NCI-H446 (cell line): ENCODE measurements at regions not wholly inside any gene's neighbourhood (a gene's known extent, or its start where the extent isn't known, plus 50 kb on each side); places are given as distances from the start of the nearest gene placed in this dataset.

Experiments used
- DNase-seq, 2 experiments: peaks; one replicate each; lab custom pipeline; 2025; lab: John Stamatoyannopoulos, UW

DNA sequence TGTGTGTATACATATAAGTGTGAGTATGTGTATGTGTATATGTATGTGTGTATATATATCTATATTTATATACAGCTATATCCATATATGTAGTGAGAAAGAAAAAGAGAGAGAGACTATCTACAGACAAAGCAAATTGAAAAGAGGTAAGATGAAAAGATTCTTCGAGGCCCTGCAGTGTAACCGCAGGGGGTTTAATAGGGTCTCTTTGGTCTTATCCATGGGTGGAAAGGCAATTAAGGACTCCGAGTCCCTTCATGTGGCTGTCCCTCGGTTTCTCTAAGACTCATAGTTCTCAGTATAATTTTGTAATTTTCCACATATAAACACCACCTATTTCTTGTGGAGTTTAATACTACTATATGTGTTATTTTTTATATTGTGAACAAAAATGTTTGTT is 50.6 kb upstream of the JAZF1 start:
- no peak for DNase-seq

DNA sequence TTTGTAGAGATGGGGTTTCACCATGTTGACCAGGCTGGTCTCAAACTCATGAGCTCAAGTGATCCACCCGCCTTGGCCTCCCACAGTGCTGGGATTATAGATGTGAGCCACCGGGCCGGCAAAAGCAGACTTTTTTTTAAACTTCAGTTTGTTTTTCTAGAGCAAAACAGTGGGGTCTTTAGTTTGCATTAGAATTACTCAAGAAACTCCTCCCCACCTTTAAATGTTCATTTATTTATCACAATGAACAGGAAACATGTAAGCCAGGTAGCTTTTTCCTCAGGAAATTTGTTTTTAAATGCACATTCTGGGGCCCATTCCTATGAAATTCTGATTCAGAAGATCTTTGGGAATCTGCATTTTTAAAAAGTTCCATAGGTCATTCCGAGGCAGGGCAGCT is 56.0 kb upstream of the JAZF1 start:
- no peak for DNase-seq

DNA sequence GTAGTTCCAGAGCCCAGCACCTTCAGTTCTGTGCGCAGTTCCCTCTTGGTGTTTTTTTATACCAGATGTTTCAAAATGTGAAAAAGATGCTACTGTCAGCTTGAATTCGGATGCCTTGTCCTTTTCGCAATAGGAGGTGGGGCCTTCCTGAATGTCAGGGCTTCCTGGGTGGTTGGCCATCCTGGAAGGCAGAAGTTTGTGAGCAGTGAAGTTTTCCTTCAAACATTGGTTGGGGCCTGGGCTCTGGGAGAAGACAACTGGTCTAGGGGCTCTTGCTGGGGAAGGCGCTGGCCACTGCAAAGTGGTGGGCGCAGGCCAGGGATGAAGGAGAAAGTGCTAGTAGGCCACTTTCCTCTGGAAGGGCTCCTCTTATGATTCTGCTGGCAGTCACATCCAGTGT is 56.8 kb upstream of the JAZF1 start:
- DNase-seq, result no peak

DNA sequence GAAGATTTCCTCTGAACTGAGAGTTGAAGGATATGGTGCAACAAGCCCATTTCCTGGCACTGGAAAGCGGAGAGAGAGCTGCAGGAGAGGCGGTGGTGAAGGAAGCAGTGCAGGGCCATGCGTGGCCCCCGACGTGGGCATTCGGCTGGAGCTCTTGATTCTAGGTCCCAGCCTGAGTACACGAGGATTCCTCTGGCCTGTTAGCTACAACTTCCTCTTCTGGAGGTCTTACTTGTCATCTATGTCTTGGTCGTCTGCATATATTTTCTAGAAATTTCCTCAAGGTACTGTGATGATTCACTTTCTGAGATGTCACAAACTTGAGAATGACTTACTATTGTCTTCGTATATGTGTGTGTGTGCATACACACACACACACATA is 59.2 kb upstream of the JAZF1 start:
- DNase-seq, result no peak

DNA sequence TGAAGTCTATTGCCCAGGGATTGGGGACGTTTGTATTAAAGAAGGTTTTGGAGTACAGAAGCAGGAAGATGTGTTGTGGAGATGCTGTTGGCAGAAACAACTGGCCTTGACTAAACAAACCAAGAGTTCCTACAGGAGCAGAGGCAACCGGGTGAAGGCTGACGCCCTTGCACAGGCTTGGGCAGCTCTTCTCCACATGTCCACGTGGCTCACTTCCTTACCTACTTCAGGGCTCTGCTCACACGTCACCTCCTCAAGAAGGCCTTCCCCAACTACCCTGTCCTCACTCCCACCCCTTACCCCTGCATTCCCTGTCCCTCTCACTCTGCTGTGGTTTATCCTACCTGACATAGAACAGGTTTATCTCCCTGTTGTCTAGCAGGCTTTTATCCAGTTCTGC is 59.9 kb upstream of the JAZF1 start:
- no peak for DNase-seq

DNA sequence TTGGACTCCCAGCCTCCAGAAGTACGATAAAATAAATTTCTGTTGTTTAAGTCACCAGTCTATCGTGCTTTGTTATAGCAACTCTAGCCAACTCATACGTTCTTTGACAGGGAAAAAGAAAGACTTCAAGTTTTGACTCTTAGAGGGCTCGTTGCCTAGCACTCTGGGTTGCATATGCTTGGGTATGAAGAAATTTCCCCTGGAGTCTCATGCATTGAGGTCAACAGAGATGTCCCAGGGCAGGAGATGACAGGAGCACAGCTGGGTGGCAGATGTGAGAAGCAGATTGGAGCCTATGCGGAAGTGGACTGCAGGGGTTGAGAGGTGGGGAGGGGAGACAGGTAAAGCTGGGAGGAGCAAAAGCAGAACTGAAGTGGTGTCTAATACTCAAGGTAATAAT is 63.3 kb upstream of the JAZF1 start:
- DNase-seq, result no peak

DNA sequence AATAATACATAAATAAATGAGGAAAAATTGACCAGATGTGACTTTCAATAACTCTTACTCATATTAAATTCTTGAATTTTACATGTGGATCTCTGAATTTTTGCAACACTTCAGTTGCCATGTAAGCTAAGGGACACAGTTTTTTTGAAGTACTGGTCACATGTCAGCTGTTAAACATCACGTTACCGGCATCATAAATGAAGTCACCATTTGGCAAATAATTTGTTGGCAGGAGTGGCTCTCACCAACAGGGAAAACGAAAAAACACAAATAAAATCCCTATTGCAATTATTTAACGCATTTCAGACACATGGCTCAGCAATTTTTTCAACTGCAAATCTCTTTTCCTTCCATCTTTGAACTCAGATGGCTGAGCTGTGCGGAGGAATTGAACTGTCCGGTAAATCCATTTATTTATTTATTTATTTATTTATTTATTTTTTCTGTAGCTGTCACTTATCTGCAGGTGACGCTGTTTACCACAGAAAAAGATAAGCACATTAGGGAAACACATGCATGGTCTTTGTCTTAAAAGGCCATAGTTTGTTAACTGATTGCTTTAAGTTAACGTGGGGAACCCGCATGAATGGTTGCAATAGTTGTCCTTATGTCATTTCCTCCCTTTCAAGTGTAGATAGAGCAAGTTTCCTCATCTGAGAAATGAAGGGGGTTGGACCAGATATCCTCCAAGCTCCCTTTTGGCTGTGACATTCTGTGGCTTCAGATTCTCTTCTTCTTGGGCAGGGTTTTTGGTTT is 64.7 kb upstream of the JAZF1 start:
- no peak for DNase-seq

DNA sequence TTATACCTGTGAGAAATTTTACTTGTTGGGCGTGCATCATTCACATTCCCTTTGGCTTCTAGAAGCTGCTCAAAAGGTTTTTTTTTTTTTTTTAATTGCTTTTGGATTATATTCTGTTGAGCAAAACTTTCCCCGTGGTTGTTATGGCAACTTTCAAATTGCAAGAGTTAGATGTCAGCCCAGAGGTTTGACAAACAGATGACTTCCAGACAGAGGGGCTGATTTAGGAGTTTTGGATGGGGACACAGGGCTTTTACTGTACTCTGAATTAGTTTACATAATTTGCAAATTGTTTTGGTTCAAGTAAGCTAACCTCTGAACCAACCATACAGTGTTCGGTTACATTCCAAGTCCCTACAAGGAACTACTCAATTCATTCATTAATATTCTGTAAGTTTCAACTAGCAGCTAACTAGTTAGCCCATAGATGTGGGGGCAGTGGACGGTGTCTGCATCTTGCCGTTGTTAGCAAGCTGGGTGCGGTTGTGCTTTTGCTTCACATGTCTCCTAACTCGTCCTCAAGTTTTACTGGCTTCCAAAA is 66.4 kb upstream of the JAZF1 start:
- DNase-seq, result no peak

DNA sequence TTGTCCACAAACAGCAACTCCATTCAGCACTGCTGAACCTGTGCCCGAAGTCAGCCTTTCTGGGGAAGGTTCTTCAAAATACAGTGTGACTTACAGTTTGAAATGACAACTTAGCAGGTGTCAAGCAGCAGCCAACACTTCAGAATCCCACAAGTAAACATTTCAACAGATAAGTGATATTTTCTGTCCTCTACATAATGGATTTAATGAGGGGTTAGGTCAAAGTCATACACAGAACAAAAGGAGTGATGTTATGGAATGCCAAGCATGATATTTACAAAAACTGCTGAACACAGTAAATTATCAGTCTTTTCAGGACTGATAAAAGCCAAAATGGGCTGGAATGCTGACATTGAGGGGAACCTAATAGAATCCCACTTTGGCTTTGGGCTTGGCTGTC is 77.6 kb upstream of the JAZF1 start:
- no peak for DNase-seq

DNA sequence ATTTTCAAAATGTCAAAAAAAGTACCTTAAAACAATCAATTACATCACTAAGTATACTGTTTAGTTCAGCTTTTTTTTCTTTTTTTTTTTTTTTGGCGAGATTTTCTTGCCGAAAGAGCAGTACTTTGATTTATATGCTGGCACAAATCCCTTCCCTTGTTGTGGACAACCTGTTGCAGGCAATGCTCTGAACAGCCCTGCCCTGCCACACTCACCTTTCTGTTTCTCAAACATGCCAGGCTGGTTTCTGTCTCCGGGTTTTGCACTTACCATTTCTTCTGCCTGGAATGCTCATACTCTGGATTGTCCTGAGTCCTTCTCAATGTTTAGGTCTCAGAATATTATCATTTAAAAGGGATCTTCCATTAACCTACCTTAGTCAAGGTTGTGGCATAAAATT is 80.4 kb upstream of the JAZF1 start:
- DNase-seq, result no peak

DNA sequence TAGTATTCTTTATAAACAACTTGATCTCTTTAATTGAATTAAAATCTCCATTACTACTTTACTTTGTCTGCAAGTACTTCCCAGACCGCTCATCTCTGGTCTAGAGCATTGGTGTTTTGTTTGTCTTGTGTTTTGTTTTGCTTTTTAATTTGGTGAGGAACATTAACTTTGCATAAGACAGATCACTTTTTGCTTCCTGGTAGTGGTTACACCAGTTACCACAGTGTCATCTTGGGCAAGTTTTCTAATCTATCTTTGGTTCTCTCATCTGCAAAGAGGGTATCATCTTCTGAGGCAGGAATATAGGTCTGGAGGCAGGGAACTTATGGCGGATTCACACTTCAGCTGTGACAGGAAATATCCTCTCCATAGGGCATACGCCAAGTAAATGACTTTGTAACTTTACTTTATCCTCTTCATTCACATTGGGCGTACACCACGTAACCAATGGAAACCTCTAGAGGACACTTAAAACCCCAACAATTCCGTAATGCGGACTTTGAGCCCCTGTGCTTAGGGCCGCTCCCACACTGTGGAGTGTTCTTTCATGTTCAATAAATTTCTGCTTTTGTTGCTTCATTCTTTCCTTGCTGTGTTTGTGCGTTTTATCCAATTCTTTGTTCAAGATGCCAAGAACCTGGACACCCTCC is 83.2 kb upstream of the JAZF1 start:
- no peak for DNase-seq

DNA sequence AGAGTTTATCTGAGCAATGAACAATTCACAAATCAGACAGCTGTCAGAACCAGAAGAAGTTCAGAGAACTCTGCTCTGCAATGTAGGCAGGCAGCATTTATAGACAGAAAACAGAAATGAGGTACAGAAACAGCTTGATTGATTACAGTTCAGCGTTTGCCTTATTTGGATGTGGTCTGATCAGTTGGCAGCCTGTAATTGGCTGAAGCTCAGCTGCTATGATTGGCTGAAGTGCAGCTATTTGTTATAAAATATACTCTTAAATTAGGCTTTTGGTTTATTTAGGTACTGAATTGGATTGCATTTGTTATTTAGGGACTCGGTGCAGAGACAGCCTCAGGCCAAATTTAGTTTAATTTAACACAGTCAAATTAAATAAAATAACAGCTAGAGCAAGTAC is 85.8 kb upstream of the JAZF1 start:
- DNase-seq, result no peak

DNA sequence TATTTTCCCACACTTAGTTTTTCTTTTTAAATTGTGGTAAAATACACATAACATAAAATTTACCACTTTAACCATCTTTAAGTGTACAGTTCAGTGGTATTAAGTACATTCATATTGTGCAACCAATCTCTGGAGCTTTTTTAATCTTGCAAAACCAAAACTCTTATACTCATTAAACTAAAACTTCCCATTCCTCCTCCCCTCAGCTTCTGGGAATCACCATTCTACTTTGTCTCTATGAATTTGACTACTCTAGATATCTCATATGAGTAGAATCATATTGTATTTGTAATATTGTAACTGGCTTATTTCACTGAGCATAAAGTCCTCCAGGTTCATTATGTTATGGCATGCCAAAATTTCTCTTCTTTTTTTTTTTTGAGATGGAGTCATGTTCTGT is 86.4 kb upstream of the JAZF1 start:
- DNase-seq, result no peak

DNA sequence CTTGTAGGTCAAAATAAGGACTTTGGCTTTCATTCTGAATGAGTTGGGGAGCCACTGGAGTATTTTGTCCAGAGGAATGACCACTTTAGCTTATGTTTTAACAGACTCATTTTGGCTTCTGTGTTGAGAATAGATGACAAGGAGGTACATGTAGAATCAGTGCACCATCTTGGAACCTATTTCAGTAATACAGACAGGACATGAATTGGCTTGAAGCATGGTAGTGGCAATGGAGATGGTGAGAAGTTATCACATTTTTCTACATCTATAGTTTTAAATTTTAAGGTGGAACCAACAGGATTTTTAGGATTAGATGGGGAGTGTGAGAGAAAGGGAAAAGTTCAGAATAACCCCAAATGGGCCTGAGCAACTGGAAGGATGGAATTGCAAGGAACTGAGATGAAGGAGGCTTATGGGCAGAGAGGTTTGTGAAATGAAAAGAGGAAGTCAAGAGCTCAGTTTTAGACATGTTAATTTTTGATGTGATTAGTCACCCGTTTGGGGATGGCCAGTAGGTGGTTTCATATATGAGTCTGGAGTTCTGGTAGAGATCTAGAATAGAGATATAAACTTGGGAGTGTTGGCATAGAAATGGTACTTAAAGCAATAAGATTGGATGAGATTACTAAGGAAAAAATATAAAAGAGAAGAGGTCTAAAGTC is 89.2 kb upstream of the JAZF1 start:
- DNase-seq, result no peak

DNA sequence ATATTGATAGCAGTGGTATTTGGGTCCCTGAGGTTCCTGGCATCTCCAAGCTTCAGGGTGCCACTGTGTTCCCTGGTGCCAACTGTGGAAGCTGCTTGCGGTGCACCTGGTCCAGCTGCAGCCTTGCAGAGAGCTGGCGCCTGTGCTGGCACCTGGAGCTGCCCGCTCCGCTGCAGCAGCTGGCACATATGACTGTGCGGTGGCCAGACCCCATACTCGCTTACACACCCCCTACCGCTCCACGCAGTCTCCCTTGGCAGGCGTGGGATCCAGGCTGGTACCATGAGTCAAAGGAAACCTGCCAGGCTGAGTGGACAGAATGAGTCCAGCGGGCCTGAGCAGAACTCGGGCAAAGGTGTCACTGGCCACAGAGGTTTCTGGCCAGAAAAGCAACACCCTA is 89.9 kb upstream of the JAZF1 start:
- no peak for DNase-seq

DNA sequence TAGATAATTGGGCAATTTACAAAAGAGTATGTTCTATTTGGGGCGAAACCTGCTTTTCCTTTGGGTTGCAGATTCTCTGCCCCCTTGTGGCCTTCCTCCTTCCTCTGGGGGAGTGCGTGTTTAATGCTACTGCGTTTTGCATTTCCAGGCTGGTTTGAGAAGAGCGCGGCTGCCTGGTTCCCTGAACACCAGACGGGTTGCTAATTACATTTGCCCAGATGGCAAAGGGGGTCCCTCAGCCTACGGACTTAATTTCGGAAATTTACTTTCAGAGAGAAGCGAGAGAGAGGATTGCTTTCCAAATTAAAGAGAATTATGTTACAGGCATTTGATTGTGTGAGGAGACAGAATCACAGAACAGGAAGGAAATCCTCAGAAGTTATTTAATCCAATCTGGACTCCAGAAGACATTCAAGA is 91.9 kb upstream of the JAZF1 start:
- DNase-seq, result no peak

DNA sequence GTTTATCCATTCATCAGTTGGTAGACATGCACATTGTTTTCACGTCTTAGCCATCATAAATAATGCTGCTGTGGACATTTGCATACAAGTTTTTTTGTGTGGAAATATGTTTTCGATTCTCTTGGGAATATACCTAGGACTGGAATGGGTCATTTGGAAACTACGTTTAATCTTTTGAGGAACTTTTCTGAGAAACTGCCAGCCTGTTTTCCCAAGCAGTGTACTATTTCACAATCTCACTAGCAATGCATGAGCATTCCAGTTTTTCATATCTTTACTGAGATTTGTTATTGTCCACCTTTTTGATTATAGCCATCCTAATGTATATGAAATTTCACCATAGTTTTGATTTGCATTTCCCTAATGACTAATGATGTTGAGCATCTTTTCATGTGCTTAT is 95.7 kb upstream of the JAZF1 start:
- DNase-seq, result no peak

DNA sequence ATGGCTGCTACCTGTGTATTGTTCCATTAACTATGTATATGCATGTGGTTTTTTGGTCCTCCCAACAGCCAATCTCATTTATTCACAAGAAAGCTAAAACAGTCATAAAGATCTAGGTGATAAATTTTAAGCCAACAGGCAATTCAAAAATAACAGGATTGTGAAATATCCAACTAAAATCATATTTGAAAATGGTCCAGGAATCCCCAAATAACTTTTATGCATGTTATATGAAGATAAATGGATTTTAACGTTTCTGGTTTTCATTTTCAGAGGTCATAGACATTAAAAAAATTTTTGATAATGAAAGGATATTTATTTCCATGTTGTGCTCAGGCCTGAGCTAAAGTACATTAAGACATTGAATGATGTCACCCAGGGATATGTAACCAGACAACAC is 96.8 kb upstream of the JAZF1 start:
- DNase-seq, result no peak

DNA sequence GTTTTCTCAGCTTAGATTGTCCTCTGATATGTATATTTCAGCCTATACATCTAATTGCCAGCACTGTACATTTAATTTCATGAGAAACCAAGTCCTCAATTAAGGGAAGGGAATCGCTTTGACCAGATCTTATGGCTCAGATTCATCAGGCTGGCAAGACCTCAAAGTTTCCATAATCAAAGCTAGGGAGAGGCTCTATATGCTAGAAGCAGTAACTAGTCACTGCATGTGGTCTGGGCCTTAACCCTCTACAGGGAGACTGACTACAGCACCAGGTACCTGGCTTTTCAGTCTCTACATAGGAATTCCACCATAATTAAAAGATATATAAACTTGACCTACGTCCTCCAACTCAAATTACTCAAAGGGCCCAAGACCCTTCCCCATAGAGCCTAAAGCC is 97.4 kb upstream of the JAZF1 start:
- no peak for DNase-seq

DNA sequence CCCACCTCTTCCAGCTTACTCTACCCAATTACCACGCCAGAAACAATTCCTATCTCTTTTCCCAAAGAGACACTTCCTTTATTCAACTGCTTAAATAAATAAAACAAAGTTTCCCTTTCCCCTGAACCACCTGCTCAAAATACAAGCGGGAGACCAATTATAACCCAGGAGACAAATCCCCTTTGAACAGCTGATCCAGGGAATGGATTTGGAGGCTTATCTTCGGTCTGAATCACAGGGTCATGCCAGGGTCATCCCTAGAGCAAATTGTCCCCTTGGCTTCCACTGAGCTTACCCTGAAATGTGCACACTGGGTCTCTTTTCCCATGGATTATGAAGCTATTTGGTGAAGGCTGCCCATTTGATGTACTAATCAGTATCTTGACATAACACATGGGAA is 99.9 kb upstream of the JAZF1 start:
- DNase-seq, result no peak

DNA sequence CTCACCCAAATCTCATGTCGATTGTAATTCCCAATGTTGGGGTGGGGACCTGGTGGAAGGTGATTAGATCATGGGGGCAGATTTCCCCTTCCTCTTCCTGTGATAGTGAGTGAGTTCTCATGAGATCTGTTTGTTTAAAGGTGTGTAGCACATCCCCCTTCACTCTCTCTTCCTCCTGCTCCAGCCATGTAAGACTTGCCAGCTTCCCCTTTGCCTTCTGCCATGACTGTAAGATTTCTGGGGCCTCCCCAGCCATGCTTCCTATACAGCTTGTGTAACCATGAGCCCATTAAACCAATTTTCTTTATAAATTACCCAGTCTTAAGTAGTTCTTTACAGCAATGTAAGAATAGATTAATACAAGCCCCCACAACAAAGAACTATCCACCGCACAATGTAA is 109.9 kb upstream of the JAZF1 start:
- DNase-seq, result no peak

DNA sequence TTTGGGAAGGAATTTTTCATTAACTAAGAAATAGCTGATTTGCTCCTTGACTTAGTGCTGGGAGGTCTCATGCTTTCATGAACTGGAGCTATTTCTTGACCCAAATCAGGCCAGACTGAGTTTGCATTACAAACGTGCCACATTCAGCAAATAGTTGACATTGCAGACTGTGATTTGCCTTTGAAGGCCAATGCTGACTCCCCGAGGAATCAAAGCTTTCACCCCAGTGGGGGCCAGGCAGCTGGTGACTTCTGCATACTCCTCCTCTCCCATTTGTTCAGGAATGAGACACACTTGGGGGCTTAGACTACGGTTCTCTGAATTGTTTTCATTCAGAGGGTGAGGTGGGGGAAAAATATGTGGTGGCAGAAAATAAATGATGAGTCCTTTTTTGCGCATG is 111.0 kb upstream of the JAZF1 start:
- DNase-seq, result no peak

DNA sequence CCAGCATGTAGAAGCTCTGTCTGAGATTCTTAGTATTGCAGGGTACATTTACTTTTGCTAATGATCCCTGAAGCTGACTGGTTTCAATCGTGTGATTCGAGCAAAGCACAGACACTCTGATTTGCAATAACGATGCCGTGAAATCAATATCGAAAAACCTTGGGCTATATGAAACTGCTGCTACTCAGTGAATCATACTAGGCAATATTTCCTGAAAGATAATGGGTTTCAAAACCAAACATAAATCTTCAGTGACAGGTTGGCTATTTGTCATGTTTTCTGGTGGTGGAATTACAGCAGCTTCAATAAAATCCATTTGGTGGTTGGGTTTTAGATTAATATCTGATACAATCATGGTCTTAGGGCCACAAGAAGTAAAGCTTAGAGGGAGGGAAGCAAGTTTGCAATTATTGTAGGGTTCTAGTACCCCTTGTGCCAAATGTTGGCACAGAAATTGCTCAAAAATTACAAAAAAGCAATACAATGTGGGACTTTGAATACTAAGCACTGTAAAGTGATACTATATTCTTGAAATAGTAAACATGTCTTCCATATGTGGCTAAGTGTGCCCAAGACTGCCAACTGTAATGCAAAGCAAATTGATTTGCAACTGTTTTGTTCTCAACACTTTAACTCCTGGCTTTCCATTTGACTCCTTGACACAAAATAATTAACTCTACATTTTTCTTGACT is 112.4 kb upstream of the JAZF1 start:
- no peak for DNase-seq
